NCI-H1694 treated with DMSO at 0.1 percent for 48 hours (cell line): ENCODE measurements at regions not wholly inside any gene's neighbourhood (a gene's known extent, or its start where the extent isn't known, plus 50 kb on each side); places are given as distances from the start of the nearest gene placed in this dataset.
"Not testable (repeated sequence)": the region's sequence is repeated elsewhere in the genome, so short reads cannot be mapped to it uniquely, and the experiment has no call there.

Source experiments
- DNase-seq: peaks from one replicate; lab custom pipeline; 2025; lab: John Stamatoyannopoulos, UW

DNA sequence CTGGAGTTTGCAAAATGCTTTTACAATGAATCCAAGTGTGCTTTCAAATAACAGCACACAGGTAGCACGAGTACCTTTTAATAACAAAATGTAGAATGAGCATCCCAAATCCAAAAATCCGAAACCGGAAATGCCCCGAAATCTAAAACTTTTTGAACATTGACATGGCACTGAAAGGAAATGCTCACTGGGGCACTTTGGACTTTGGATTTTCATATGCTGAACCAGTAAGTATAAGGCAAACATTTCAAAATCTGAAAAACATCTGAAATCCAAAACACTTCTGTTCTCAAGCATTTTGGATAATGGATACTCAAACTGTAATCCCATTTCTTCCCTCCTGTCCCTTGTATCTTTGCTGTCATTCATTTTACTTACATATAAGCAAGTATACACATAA lies 50.1 kb downstream of the GCNT4 start:
- DNase-seq: no peak

DNA sequence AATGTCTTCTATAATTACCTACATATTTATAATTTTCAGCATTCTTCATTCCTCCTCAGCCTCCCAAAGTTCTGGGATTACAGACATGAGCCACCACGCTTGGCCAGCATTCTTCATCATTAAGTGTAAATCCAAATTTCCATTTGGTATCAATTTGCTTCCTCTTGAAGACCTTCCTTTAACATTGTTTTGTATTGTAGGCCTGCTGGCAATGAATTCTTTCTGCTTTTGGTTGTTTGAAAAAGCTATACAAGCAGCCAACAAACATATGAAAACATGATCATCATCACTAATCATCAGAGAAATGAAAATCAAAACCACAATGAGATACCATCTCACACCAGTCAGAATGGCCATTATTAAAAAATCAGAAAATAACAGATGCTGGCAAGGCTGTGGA lies 56.4 kb downstream of the GCNT4 start:
- DNase-seq: no peak

- no peak for DNase-seq
Observed at GRCh38 chr5:74994826-74995225, 57.5 kb downstream of the GCNT4 start.

- no peak for DNase-seq
Observed at GRCh38 chr5:74993743-74994142, 58.6 kb downstream of the GCNT4 start.

- no peak for DNase-seq
Observed at GRCh38 chr5:74992791-74993190, 59.6 kb downstream of the GCNT4 start.

DNA sequence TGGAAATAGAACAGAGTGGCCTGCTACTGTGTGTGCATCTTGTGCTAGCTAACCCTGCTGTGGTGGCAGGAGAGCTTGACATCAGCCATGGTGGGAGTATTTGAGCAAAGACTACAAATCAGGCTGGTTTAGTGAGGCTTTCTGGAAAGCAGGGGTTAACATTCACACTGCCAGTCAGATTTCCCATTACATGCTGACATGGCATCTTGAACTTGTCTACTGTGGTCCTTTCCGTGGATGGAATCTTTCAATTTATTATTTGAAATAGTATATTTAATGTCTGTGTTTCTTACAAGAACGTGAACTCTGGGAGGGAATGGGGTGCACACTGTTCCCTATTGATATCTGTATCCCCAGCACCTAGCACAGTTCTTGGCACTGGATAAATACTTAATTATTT lies 60.8 kb downstream of the GCNT4 start:
- DNase-seq: no peak

GRCh38 chr5:74990194-74990593 lies 62.2 kb downstream of the GCNT4 start:
- DNase-seq: no peak

GRCh38 chr5:74988273-74988983 lies 63.9 kb downstream of the GCNT4 start:
- DNase-seq: no peak

DNA sequence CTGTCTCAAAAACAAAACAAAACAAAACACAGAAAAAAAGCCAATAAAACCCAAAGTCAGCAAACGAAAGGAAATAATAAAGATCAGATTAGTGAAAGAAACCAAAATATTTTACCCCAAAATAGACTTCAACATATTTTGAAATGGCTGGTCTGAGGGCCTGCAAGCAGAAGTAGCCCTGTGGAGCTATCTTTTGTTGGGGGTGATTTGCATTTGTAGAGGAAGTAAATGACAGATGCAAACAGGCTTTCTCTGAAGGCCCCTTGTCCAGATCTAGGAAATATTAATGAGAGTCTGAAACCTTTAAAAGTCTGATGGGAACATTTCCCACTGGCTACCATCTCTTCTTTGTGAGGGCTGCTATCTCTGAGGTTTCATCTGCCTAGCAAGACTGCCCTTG lies 74.0 kb downstream of the GCNT4 start:
- no peak for DNase-seq

GRCh38 chr5:74977471-74977870 lies 74.9 kb downstream of the GCNT4 start:
- DNase-seq: no peak

- DNase-seq: no peak
Observed at GRCh38 chr5:74976651-74977050, 75.7 kb downstream of the GCNT4 start.

DNA sequence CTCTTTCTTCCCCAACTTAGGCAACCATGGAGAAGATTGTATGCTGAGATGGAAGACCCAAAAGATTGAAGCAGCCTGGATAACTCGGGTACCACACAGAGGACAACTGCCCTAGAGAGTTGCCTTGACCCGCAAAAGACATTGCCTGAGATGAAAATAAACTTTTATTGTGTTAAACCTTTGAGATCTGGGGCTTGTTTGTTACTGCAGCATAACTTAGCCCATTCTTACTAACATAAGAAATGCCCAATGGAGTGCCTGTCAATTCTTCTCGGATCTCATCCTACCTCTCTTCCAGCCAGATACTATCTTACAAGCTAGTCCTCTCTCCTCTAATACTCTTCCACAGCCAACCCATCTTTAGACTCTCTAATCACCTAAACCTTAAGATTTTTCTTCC lies 76.8 kb downstream of the GCNT4 start:
- DNase-seq: no peak

DNA sequence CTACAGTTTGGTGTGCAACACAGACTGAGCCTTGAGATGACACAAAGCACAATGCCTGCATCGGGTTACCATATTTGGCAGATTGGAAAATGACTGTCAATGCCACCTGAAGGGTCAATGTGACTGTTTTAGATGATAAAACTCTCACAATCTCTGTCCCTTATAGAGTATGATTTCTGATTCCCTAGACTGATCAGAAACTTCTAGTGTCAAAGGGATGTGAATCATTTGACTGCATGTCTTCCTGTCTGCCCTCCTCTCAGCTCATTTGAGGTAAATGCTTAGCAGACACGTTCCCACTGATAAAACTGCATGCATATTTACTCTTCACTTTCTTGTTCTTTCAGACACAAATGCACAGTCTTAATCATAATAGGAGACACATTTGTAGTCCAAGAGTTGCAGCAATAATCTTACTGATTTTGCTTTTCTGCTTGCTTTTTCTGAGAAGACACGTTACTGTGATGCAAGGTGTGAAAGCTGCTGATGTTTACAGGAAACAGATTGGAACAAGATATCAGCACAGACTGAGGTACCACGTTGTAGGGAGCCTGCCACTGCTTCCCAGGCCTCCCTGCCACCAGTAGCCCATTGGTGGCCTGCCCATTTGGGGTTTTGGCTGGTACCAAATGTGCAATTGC lies 77.8 kb downstream of the GCNT4 start:
- DNase-seq: no peak

DNA sequence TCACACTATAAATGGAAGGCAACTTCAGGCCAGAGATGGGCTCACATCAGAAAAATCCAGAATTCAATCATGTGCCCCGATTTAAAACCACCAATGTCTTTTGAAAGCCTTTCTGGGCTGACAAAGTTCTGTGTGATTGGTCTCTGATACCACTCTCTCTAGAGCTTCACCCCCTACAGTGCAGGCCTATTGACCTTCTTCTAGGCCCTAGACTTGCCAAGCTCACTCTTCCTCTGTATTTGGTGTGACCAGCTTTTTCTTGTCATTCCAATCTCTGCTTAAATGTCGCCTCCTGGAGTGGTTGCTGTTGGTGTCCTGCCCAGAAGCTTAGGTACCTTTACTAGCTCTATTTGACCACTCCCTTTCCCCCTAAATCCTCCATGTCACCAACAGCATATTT lies 78.7 kb downstream of the GCNT4 start:
- DNase-seq: no peak

DNA sequence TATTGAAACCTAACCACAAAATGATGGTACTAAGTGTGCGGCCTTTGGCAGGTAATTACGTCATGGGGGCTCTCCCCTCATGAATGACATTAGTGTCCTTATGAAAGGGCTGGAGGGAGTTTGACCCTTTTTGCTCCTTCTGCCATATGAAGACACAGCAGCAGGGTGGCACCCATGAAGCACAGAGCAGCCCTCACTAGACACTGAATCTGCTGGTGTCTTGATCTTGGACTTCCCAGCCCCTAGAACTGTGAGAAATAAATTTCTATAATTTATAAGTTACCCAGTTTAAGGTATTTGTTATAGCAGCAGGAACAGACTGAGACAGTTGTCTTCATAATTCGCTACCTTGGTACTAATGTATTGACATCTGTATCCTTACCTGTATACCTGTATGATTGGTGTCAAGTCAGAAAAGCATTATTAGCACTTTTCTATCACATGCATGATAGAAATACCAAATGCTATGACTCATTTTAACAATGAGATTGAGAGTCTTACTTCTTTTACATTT lies 80.4 kb downstream of the GCNT4 start:
- no peak for DNase-seq

- DNase-seq: not testable (repeated sequence)
Observed at GRCh38 chr5:74970891-74971290, 81.5 kb downstream of the GCNT4 start.

DNA sequence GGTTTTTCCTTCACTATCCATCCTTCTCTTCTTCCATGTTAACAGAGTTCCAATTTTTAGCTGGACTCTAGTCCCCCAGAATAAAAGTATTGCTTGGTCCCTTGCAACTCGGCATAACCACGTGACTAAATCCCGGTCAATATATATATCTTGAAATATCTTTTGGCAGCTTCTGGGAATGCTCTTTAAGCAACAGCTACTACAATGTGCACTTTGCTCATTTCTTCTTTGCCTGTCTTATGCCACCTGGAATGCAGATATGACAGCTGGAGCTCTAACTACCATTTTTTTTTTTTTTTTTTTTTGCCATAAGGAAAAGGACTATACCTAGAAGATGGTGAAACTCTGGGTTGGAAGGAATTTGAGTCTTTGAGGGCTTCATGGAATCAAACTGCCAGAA lies 82.6 kb downstream of the GCNT4 start:
- no peak for DNase-seq

DNA sequence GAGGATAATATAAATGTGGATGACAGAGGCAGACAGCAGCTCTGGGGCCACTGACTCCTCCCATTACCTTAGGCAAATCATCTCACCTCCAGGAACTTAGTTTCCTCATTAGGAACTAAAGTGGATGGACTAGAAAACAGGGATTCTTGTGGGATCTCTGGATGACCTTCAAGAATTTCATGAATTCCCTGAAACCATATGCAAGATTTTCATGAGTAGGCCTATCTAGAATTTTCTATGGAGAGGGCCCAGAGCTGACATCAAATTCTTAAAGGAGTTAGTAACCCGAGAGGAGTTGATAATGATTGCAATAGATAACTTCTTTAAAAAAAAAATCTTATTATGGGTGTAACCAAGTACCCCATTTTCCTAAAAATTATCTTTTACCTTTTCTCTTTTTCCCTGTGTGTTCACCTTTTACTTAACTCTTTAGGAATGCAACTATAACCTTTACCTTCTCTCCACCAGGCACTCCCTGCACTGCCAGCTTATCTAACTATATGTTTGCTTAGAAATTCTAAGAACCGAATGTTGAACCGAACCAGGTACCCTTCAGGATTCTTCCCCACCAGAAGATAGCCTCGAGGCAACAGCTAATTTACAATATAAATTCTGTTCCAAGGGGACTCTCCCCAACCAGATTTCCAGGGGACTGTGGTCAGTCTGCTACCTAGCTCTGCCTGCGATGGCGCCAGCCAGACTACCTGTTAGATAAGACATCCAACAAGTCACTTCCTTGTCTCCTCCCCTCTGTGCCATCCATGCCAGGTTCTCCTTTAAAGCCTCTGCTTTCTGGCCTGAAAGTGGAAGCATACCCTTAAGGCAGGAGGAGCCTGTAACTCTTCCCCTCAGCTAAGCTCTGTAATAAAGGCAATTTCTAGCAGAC lies 86.0 kb downstream of the GCNT4 start:
- DNase-seq: no peak

DNA sequence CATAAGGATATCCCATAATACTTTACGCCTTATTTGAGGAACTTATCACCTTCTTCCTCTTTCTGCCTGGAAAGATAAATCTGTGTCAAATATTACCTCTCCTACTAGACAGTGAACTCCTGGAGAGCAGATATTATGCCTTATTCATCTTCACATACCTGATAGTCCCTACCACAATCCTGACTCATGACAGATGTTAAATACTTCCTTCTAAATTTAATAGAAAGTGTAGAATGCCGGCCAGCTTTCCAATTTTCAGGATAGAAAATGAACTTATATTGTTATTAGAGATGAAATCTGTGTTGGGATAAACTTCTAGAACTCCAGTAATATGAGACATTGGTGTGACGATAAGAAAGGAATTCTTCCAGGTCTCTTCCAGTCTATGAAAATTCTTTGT lies 89.0 kb downstream of the GCNT4 start:
- no peak for DNase-seq

GRCh38 chr5:74957906-74958305 lies 91.7 kb upstream of the FAM169A start:
- no peak for DNase-seq

DNA sequence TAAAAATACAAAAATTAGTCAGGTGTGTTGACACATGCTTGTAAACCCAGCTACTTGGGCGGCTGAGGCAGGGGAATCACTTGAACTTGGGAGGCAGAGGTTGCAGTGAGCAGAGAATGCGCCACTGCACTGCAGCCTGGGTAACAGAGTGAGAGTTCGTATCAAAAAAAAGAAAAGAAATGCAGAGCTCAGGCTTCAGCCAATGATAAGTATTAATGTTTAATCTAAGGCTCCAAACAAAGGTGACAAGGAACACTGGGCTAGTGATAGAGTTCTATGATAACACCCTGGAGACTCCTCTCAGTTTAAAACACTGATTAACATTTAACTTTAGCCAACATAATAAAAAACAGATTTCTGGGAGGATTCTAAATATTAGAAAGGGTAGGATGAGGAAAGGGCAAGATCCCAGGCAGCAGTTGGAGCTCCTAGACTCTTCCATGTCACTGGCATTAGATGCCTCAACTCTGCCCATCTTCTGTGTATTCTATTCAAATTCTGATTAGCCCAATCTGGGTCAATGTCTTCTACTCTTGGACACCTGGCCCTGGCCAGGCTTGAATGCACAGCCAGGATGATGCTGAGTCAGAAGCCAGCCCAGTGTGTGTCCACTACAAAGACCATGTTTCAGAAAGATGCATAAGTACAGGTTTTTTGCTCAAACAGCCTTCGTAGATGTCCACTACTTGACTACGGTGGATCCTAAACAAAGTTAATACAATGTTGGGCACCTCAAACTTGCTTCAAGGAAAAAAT lies 91.0 kb upstream of the FAM169A start:
- DNase-seq: no peak

GRCh38 chr5:74956278-74956677 lies 90.1 kb upstream of the FAM169A start:
- no peak for DNase-seq
